Upper lobe of left lung (tissue), 4 donors: ENCODE measurements at regions not wholly inside any gene's neighbourhood (a gene's known extent, or its start where the extent isn't known, plus 50 kb on each side); places are given as distances from the start of the nearest gene placed in this dataset.
A peak's percentile ranks its signal among the peaks of the same experiment; 100 is the strongest.

ENCODE experiments used
- CTCF ChIP-seq, 6 experiments: fragments of 450-650 bp in 4 of 6; fragments of 200-600 bp in 2 of 6; sonication (generic) in 2 of 6; IDR thresholded peaks; one replicate each; pipeline ENCODE4 v1.5.1; 2016 to 2019; ENCODE audit warnings: antibody characterized with exemption in 6 of 6
- EP300 ChIP-seq, 4 donors: sonication (generic); formaldehyde crosslinking; IDR thresholded peaks; one replicate each; pipeline ENCODE4 v1.5.1; 2017; ENCODE audit warnings: antibody characterized with exemption in 4 of 4, control low read depth in 2 of 4
- POLR2A ChIP-seq, 4 donors: fragments of 450-650 bp; IDR thresholded peaks; one replicate each; pipeline ENCODE4 v1.5.1; 2016 to 2017; ENCODE audit warnings: antibody characterized with exemption in 4 of 4, mild to moderate bottlenecking in 2 of 4
- POLR2AphosphoS5 ChIP-seq, 2 donors: sonication (generic); formaldehyde crosslinking; IDR thresholded peaks; one replicate each; pipeline ENCODE4 v1.5.1; 2017; ENCODE audit warnings: antibody characterized with exemption in 2 of 2

DNA sequence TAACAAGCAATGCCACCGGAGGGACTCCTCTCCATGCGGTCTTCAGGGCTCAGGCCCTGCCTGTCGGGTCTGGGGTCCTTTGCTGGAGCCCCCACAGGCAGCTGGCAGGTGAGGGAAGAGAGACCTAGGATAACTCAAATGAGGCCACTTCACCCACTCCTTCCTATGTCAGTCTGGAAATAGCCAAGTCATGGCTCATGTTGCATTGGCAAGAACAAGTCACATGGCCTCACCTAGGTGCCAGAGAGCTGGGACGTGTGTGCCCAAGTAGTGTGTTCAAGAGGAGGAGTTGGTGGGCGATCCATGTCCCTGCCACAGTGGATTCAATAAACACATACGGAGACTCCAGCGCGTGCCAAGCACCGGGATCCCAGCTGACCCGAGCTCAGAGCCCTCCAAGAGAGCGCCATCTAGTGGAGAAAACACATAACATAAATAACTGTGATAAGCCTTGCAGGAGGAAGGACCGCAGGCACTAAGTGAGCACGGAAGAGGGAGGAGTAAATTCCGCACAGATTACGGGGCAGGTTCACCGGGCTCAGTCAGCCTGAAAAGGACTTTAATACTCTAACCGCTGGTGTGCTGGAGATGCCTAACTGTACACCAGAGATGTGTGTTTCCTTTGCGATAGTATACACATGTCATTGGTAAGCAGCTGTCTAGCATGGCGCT, 580.8 kb downstream of the CCDC171 start:
- TF ChIP-seq CTCF (IDR thresholded peaks at IDR 0.05) = peak in 5 of 6 experiments; percentile 27 to 57 (median 39)
- TF ChIP-seq POLR2A (IDR thresholded peaks at IDR 0.05) = no peak
- TF ChIP-seq EP300 (IDR thresholded peaks at IDR 0.05) = no peak
- TF ChIP-seq POLR2AphosphoS5 (IDR thresholded peaks at IDR 0.05) = no peak
